Left cardiac atrium (tissue), 4 donors: ENCODE measurements at regions not wholly inside any gene's neighbourhood (a gene's known extent, or its start where the extent isn't known, plus 50 kb on each side); places are given as distances from the start of the nearest gene placed in this dataset.
"Not testable (repeated sequence)": the region's sequence is repeated elsewhere in the genome, so short reads cannot be mapped to it uniquely, and the experiment has no call there.

Experiments used
- ATAC-seq, 2 donors: fragments of 200-7000 bp; cut with Tn5 transposase; one replicate each; pipeline ENCODE4 v1.9.1; 2020; ENCODE audit warnings: mild to moderate bottlenecking in 2 of 2, moderate library complexity in 2 of 2
- DNase-seq: peaks from one replicate; pipeline ENCODE4 v3.0.0-alpha.2; 2020
- intact Hi-C, 2 donors: fragments of 100-400 bp; cut with DNase I; formaldehyde crosslinking; loops; one replicate each; pipeline versions ENCODE4 v1.14.1 to v1.15.1; 2022 to 2023
- donor health status: DM: no; HTN: yes; CAD: no.
- donor health status: DM: no; HTN: yes; CAD: no; lungs with severe emphysema.
- donor health status: DM: yes; HTN: yes; CAD: no.
- donor health status: Dilated cardiomyopathy.

- ATAC-seq (no peak), DNase-seq (no peak)
- intact Hi-C loops = no loop called here
These were observed 769.8 kb upstream of the MIR17HG start for GRCh38 chr13:90577726-90578125.

GRCh38 chr13:90585392-90585791 lies 762.1 kb upstream of the MIR17HG start:
- intact Hi-C loops = no loop called here
- DNase-seq = no peak
- ATAC-seq = no peak

- no peak for DNase-seq
- ATAC-seq = no peak
- intact Hi-C loops = no loop called here
These were observed 756.1 kb upstream of the MIR17HG start for GRCh38 chr13:90591260-90591926.

GRCh38 chr13:90591927-90592268 lies 755.6 kb upstream of the MIR17HG start:
- intact Hi-C loops = no loop called here
- ATAC-seq (no peak), DNase-seq (no peak)

GRCh38 chr13:90592943-90593342 lies 754.5 kb upstream of the MIR17HG start:
- DNase-seq (no peak), ATAC-seq (no peak)
- intact Hi-C loops = no loop called here

- intact Hi-C loops = no loop called here
- ATAC-seq (no peak), DNase-seq (no peak)
These were observed 752.8 kb upstream of the MIR17HG start for GRCh38 chr13:90594681-90595080.

- intact Hi-C loops = no loop called here
- no peak for DNase-seq
- no peak for ATAC-seq
These were observed 741.8 kb upstream of the MIR17HG start for GRCh38 chr13:90605664-90606063.

GRCh38 chr13:90606921-90607320 lies 740.6 kb upstream of the MIR17HG start:
- ATAC-seq, DNase-seq, intact Hi-C loops: not testable (repeated sequence)

GRCh38 chr13:90612391-90612790 lies 735.1 kb upstream of the MIR17HG start:
- intact Hi-C loops = no loop called here
- ATAC-seq = no peak
- no peak for DNase-seq

GRCh38 chr13:90613076-90613795 lies 734.3 kb upstream of the MIR17HG start:
- ATAC-seq (no peak), DNase-seq (no peak)
- intact Hi-C loops = no loop called here

GRCh38 chr13:90615236-90615635 lies 732.3 kb upstream of the MIR17HG start:
- no peak for DNase-seq
- intact Hi-C loops = no loop called here
- no peak for ATAC-seq

GRCh38 chr13:90615767-90616166 lies 731.7 kb upstream of the MIR17HG start:
- ATAC-seq (no peak), DNase-seq (no peak)
- intact Hi-C loops = no loop called here

- intact Hi-C loops = no loop called here
- ATAC-seq = no peak
- no peak for DNase-seq
These were observed 729.4 kb upstream of the MIR17HG start for GRCh38 chr13:90618133-90618532.

GRCh38 chr13:90622541-90622940 lies 724.9 kb upstream of the MIR17HG start:
- DNase-seq = no peak
- intact Hi-C loops = no loop called here
- ATAC-seq = no peak

- DNase-seq = no peak
- no peak for ATAC-seq
These were observed 724.0 kb upstream of the MIR17HG start for GRCh38 chr13:90623318-90624011.

GRCh38 chr13:90627813-90628212 lies 719.7 kb upstream of the MIR17HG start:
- intact Hi-C loops = no loop called here
- ATAC-seq (no peak), DNase-seq (no peak)

More at GRCh38 chr13:90623318-90624011, 724.0 kb upstream of the MIR17HG start:
- intact Hi-C loops = no loop called here

GRCh38 chr13:90628471-90628870 lies 719.0 kb upstream of the MIR17HG start:
- intact Hi-C loops = no loop called here

GRCh38 chr13:90630716-90631115 lies 716.8 kb upstream of the MIR17HG start:
- intact Hi-C loops = no loop called here
- DNase-seq (no peak), ATAC-seq (no peak)

More at GRCh38 chr13:90628471-90628870, 719.0 kb upstream of the MIR17HG start:
- ATAC-seq (no peak), DNase-seq (no peak)

GRCh38 chr13:90632184-90632583 lies 715.3 kb upstream of the MIR17HG start:
- no peak for DNase-seq
- intact Hi-C loops = no loop called here
- ATAC-seq = no peak

- intact Hi-C loops = no loop called here
- DNase-seq (no peak), ATAC-seq (no peak)
These were observed 713.6 kb upstream of the MIR17HG start for GRCh38 chr13:90633849-90634248.

- DNase-seq (no peak), ATAC-seq (no peak)
- intact Hi-C loops = no loop called here
These were observed 706.5 kb upstream of the MIR17HG start for GRCh38 chr13:90640976-90641375.
